ENCODE measurements at regions not wholly inside any gene's neighbourhood (a gene's known extent, or its start where the extent isn't known, plus 50 kb on each side); places are given as distances from the start of the nearest gene placed in this dataset.
"Not testable (repeated sequence)": the region's sequence is repeated elsewhere in the genome, so short reads cannot be mapped to it uniquely, and the experiment has no call there.

GRCh38 chr5:13348568-13348967 lies 595.9 kb downstream of the DNAH5 start:
- H3K27me3 ChIP-seq (ENCODE audit: insufficient read depth in 3 of 3, low read length in 2 of 3), result no peaks in the 10 kb centered on the region
- H3K4me3 ChIP-seq, result no peak overlapping the region
- 73 to 84% (median 81%) methylated on average over 3 of the region's 3 CpGs for WGBS, 3 donors
- H3K9me3 ChIP-seq, result no peaks in the 10 kb centered on the region
- TF ChIP-seq, protein P1, sequence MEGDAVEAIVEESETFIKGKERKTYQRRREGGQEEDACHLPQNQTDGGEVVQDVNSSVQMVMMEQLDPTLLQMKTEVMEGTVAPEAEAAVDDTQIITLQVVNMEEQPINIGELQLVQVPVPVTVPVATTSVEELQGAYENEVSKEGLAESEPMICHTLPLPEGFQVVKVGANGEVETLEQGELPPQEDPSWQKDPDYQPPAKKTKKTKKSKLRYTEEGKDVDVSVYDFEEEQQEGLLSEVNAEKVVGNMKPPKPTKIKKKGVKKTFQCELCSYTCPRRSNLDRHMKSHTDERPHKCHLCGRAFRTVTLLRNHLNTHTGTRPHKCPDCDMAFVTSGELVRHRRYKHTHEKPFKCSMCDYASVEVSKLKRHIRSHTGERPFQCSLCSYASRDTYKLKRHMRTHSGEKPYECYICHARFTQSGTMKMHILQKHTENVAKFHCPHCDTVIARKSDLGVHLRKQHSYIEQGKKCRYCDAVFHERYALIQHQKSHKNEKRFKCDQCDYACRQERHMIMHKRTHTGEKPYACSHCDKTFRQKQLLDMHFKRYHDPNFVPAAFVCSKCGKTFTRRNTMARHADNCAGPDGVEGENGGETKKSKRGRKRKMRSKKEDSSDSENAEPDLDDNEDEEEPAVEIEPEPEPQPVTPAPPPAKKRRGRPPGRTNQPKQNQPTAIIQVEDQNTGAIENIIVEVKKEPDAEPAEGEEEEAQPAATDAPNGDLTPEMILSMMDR (IDR thresholded peaks at IDR 0.05), result no peak
- no peak for ATAC-seq
- H3K4me1 ChIP-seq, result no peaks in the 10 kb centered on the region
- intact Hi-C loops (cut with DNase I), result no loop called here
- no peak for DNase-seq
- no peak overlapping the region for H3K27ac ChIP-seq
- H3K36me3 ChIP-seq (ENCODE audit: insufficient read depth in 1 of 2, low read depth in 1 of 2), result no peaks in the 10 kb centered on the region

DNA sequence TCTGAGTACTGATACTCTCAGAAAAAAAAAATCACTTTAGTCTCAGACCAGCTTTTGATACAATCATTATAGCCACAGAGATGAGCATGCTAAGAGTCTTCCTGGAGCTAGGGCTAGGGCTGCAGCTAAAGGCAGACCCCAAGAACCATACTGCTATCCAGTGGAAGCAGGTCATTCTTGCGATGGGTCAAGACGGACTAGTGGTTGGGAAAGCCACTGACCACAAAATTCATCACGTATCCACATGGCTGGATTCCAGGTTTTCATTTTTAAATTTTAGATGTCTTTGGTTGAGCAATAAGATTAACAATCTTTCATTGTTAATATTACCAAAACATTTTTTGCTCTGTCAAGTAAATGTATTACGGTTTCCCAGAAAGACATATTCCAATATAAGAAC lies 598.1 kb downstream of the DNAH5 start:
- 85 to 96% (median 93%) methylated on average over 4 of the region's 4 CpGs for WGBS, 3 donors
- Histone ChIP-seq H3K36me3 (ENCODE audit: insufficient read depth in 1 of 2, low read depth in 1 of 2) (no peaks in the 10 kb centered on the region), H3K27me3 (ENCODE audit: insufficient read depth in 3 of 3, low read length in 2 of 3) (no peaks in the 10 kb centered on the region), H3K4me3 (no peak overlapping the region), H3K4me1 (no peaks in the 10 kb centered on the region), H3K9me3 (no peaks in the 10 kb centered on the region), H3K27ac (no peak overlapping the region)
- TF ChIP-seq, protein P1 (IDR thresholded peaks at IDR 0.05), result no peak
- DNase-seq, result no peak
- ATAC-seq, result no peak
- intact Hi-C loops (cut with DNase I), result no loop called here

GRCh38 chr5:13339093-13339492 lies 605.4 kb downstream of the DNAH5 start:
- Histone ChIP-seq H3K27ac (no peak overlapping the region), H3K4me3 (no peak overlapping the region), H3K27me3 (ENCODE audit: insufficient read depth in 3 of 3, low read length in 2 of 3) (no peaks in the 10 kb centered on the region), H3K36me3 (ENCODE audit: insufficient read depth in 1 of 2, low read depth in 1 of 2) (no peaks in the 10 kb centered on the region), H3K9me3 (no peaks in the 10 kb centered on the region), H3K4me1 (no peaks in the 10 kb centered on the region)
- intact Hi-C loops (cut with DNase I), result no loop called here
- ATAC-seq (no peak), DNase-seq (no peak)
- whole genome bisulfite sequencing, 3 donors, result 0 to 35% (median 30%) methylated on average over 1 of the region's 1 CpG
- TF ChIP-seq, protein P1 (IDR thresholded peaks at IDR 0.05), result no peak

DNA sequence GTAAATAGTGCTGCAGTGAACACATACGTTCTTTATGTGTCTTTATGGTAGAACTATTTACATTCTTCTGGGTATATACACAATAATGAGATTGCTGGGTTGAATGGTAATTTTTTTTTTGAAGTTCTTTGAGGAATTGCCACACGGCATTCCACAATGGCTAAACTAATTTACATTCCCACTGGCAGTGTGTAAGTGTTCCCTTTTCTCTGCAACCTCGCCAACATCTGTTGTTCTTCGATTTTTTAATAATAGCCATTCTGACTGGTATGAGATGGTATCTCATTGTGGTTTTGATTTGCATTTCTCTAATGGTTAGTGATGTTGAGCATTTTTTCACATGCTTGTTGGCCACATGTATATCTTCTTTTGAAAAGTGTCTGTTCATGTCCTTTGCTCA lies 609.5 kb downstream of the DNAH5 start:
- ATAC-seq; H3K4me1 ChIP-seq; H3K36me3 ChIP-seq (ENCODE audit: insufficient read depth in 1 of 2, low read depth in 1 of 2); H3K9me3 ChIP-seq; H3K4me3 ChIP-seq; intact Hi-C loops (cut with DNase I); DNase-seq; H3K27ac ChIP-seq; H3K27me3 ChIP-seq (ENCODE audit: insufficient read depth in 3 of 3, low read length in 2 of 3): not testable (repeated sequence)
- 62 to 77% (median 70%) methylated on average over 4 of the region's 4 CpGs for WGBS, 3 donors

- H3K27ac ChIP-seq, result no peak overlapping the region
- no peak for ATAC-seq
- H3K4me3 ChIP-seq, result no peak overlapping the region
- no peaks in the 10 kb centered on the region for H3K9me3 ChIP-seq
- no peaks in the 10 kb centered on the region for H3K27me3 ChIP-seq (ENCODE audit: insufficient read depth in 3 of 3, low read length in 2 of 3)
- no peak for DNase-seq
- no peaks in the 10 kb centered on the region for H3K4me1 ChIP-seq
- TF ChIP-seq, protein P1 (IDR thresholded peaks at IDR 0.05), result no peak
- H3K36me3 ChIP-seq (ENCODE audit: insufficient read depth in 1 of 2, low read depth in 1 of 2), result no peaks in the 10 kb centered on the region
- intact Hi-C loops (cut with DNase I), result no loop called here
- WGBS, 3 donors, result 60 to 71% (median 71%) methylated on average over 6 of the region's 6 CpGs
Observed at GRCh38 chr5:13331585-13331984, 612.9 kb downstream of the DNAH5 start.
